GM23338 (cell line): ENCODE measurements at regions not wholly inside any gene's neighbourhood (a gene's known extent, or its start where the extent isn't known, plus 50 kb on each side); places are given as distances from the start of the nearest gene placed in this dataset.

Source experiments
- ATAC-seq: fragments of 200-7000 bp; cut with Tn5 transposase; 3 replicates; pipeline ENCODE4 v1.9.1; 2020
- DNase-seq: peaks from one replicate; pipeline ENCODE4 v3.0.0-alpha.2; 2015; ENCODE audit warnings: low spot score
- H2AFZ ChIP-seq: fragments of 200-600 bp; sonication (generic); 2 replicates; pipeline ENCODE4 v1.8.0; 2016; ENCODE audit warnings: antibody characterized with exemption, mild to moderate bottlenecking, moderate library complexity
- H3F3A ChIP-seq: fragments of 200-600 bp; sonication (generic); replicated peaks from 2 replicates; pipeline ENCODE4 v1.8.0; 2017; ENCODE audit warnings: antibody characterized with exemption, mixed run types, low read depth
- H3K27ac ChIP-seq: fragments of 200-600 bp; sonication (generic); 2 replicates; pipeline ENCODE4 v1.6.1; 2016; ENCODE audit warnings: low read depth
- H3K27me3 ChIP-seq: fragments of 200-600 bp; sonication (generic); 2 replicates; pipeline ENCODE4 v1.8.0; 2016; ENCODE audit warnings: mild to moderate bottlenecking, mixed run types, moderate library complexity; ENCODE audit not compliant: insufficient read depth
- H3K36me3 ChIP-seq: fragments of 200-600 bp; sonication (generic); 2 replicates; pipeline ENCODE4 v1.8.0; 2016; ENCODE audit warnings: mild to moderate bottlenecking; ENCODE audit not compliant: insufficient read depth
- H3K4me1 ChIP-seq: fragments of 200-600 bp; sonication (generic); 2 replicates; pipeline ENCODE4 v1.8.0; 2016; ENCODE audit warnings: mild to moderate bottlenecking, moderate library complexity; ENCODE audit not compliant: insufficient read depth
- H3K4me2 ChIP-seq: fragments of 200-600 bp; sonication (generic); 2 replicates; pipeline ENCODE4 v1.7.1; 2017; ENCODE audit warnings: mixed run types
- H3K4me3 ChIP-seq: fragments of 200-600 bp; sonication (generic); 2 replicates; pipeline ENCODE4 v1.6.1; 2016; ENCODE audit warnings: mixed run types
- H3K79me2 ChIP-seq: fragments of 200-600 bp; sonication (generic); replicated peaks from 2 replicates; pipeline ENCODE4 v1.8.0; 2017; ENCODE audit warnings: mild to moderate bottlenecking; ENCODE audit not compliant: insufficient read depth
- H3K9me2 ChIP-seq: fragments of 200-600 bp; sonication (generic); 2 replicates; pipeline ENCODE4 v1.8.0; 2017; ENCODE audit not compliant: insufficient read depth
- H4K20me1 ChIP-seq: fragments of 200-600 bp; sonication (generic); replicated peaks from 2 replicates; pipeline ENCODE4 v1.8.0; 2017; ENCODE audit warnings: mild to moderate bottlenecking; ENCODE audit not compliant: insufficient read depth
- H3K27ac Mint-ChIP-seq: 2 replicates; pipeline ENCODE4 v1.8.0; 2020; ENCODE audit warnings: inconsistent platforms, mild to moderate bottlenecking, moderate library complexity, mixed read lengths
- H3K27me3 Mint-ChIP-seq: 3 replicates; pipeline ENCODE4 v1.8.0; 2022; ENCODE audit warnings: low read depth, mild to moderate bottlenecking, moderate library complexity, mixed read lengths, inconsistent platforms; ENCODE audit not compliant: insufficient read depth, poor library complexity
- H3K36me3 Mint-ChIP-seq: 3 replicates; pipeline ENCODE4 v1.8.0; 2021; ENCODE audit warnings: low read depth, mild to moderate bottlenecking, inconsistent platforms, moderate library complexity, mixed read lengths
- H3K4me1 Mint-ChIP-seq: 3 replicates; pipeline ENCODE4 v1.8.0; 2020; ENCODE audit warnings: mild to moderate bottlenecking, inconsistent platforms, mixed read lengths
- H3K4me3 Mint-ChIP-seq: 3 replicates; pipeline ENCODE4 v1.8.0; 2021; ENCODE audit warnings: moderate library complexity, mild to moderate bottlenecking, inconsistent platforms, mixed read lengths
- H3K9me3 Mint-ChIP-seq: 3 replicates; pipeline ENCODE4 v1.8.0; 2020; ENCODE audit warnings: moderate library complexity, mild to moderate bottlenecking, inconsistent platforms, mixed read lengths
- CREB1 ChIP-seq: fragments of 250-450 bp; sonication (Bioruptor Pico); IDR thresholded peaks from 2 replicates; pipeline ENCODE4 v1.5.0; 2020; ENCODE audit warnings: low read depth, mild to moderate bottlenecking, moderate library complexity
- EZH2 ChIP-seq: fragments of 200-600 bp; sonication (generic); IDR thresholded peaks from one replicate; pipeline ENCODE4 v1.8.0; 2017; ENCODE audit warnings: antibody characterized with exemption, mild to moderate bottlenecking, low read depth; ENCODE audit not compliant: unreplicated experiment
- EZH2phosphoT487 ChIP-seq: fragments of 200-600 bp; sonication (generic); IDR thresholded peaks from one replicate; pipeline ENCODE4 v1.8.1; 2018; ENCODE audit warnings: antibody characterized with exemption; ENCODE audit not compliant: unreplicated experiment
- JUNB ChIP-seq: IDR thresholded peaks from one replicate; pipeline ENCODE4 v1.6.1; 2016; ENCODE audit warnings: antibody characterized with exemption; ENCODE audit not compliant: unreplicated experiment
- NANOG ChIP-seq: IDR thresholded peaks from 2 replicates; pipeline ENCODE4 v1.6.1; 2016; ENCODE audit warnings: antibody characterized with exemption, borderline replicate concordance
- POLR2AphosphoS5 ChIP-seq: IDR thresholded peaks from 2 replicates; pipeline ENCODE4 v1.6.1; 2016; ENCODE audit warnings: antibody characterized with exemption, low read depth
- ZNF114 ChIP-seq: fragments of 250-450 bp; sonication (Bioruptor Pico); IDR thresholded peaks from 2 replicates; pipeline ENCODE4 v1.5.0; 2020; ENCODE audit warnings: mild to moderate bottlenecking, moderate library complexity
- ZNF331 ChIP-seq: fragments of 250-450 bp; sonication (Bioruptor Pico); IDR thresholded peaks from 2 replicates; pipeline ENCODE4 v1.5.0; 2020; ENCODE audit warnings: low read depth, mild to moderate bottlenecking, moderate library complexity
- TF ChIP-seq, protein P1 (sequence below), 2 experiments: fragments of 200-600 bp in 1 of 2; sonication (generic) in 1 of 2; conservative IDR thresholded peaks; 2 replicates each; pipeline versions ENCODE4 v1.5.1 to v1.6.1; 2016 to 2017; ENCODE audit warnings: antibody characterized with exemption in 2 of 2, low read depth in 2 of 2, mild to moderate bottlenecking in 2 of 2, moderate library complexity in 1 of 2
- TF ChIP-seq, protein P2 (sequence below): fragments of 250-450 bp; sonication (Bioruptor Pico); IDR thresholded peaks from 2 replicates; pipeline ENCODE4 v1.5.0; 2020; ENCODE audit warnings: mild to moderate bottlenecking, moderate library complexity
- TF ChIP-seq, protein P3 (sequence below): IDR thresholded peaks from 2 replicates; pipeline ENCODE4 v1.6.1; 2016; ENCODE audit warnings: antibody characterized with exemption
- TF ChIP-seq, protein P4 (sequence below): IDR thresholded peaks from one replicate; pipeline ENCODE4 v1.6.1; 2018; ENCODE audit warnings: antibody characterized with exemption; ENCODE audit not compliant: unreplicated experiment

DNA sequence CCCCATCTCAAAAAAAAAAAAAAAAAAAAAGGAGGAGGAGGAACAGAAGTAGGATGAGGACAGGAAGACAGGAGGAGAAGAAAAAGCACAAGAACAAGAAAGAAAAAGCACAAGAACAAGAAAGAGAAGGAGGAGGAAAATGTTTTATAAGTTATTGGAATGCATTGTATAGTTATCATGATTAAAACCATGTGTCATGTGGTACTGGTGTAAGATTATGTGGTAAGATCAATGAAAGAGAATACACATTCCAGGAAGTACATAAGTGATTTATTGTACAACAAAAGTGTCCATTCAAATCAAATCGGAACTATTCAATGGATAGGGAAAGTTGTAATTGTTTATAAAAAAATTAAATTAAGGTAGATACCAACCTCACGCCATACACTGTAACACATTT, 167.7 kb downstream of the MZT1 start:
- Histone ChIP-seq H3K79me2 (no peaks in the 10 kb centered on the region), H3K4me2 (no peak overlapping the region), H2AFZ (no peak overlapping the region), H3K9me2 (no peaks in the 10 kb centered on the region), H3K4me3 (no peak overlapping the region), H3K27ac (no peak overlapping the region), H3F3A (no peaks in the 10 kb centered on the region), H3K36me3 (no peaks in the 10 kb centered on the region), H3K27me3 (no peaks in the 10 kb centered on the region), H3K4me1 (no peaks in the 10 kb centered on the region), H4K20me1 (no peaks in the 10 kb centered on the region)
- ATAC-seq, result no peak
- Mint-ChIP-seq H3K4me1 (no peaks in the 10 kb centered on the region), H3K27ac (no peak overlapping the region), H3K36me3 (no peaks in the 10 kb centered on the region), H3K27me3 (no peaks in the 10 kb centered on the region), H3K4me3 (no peak overlapping the region), H3K9me3 (no peaks in the 10 kb centered on the region)
- DNase-seq, result no peak
- TF ChIP-seq, protein P1, sequence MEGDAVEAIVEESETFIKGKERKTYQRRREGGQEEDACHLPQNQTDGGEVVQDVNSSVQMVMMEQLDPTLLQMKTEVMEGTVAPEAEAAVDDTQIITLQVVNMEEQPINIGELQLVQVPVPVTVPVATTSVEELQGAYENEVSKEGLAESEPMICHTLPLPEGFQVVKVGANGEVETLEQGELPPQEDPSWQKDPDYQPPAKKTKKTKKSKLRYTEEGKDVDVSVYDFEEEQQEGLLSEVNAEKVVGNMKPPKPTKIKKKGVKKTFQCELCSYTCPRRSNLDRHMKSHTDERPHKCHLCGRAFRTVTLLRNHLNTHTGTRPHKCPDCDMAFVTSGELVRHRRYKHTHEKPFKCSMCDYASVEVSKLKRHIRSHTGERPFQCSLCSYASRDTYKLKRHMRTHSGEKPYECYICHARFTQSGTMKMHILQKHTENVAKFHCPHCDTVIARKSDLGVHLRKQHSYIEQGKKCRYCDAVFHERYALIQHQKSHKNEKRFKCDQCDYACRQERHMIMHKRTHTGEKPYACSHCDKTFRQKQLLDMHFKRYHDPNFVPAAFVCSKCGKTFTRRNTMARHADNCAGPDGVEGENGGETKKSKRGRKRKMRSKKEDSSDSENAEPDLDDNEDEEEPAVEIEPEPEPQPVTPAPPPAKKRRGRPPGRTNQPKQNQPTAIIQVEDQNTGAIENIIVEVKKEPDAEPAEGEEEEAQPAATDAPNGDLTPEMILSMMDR (conservative IDR thresholded peaks at IDR 0.05; ENCODE audit: low read depth in 2 of 2), result no peak
- TF ChIP-seq CREB1 (no peak), ZNF331 (CRISPR knock-in tag) (no peak), JUNB (no peak), EZH2phosphoT487 (no peak), ZNF114 (no peak), NANOG (no peak), POLR2AphosphoS5 (no peak), EZH2 (no peak)
- TF ChIP-seq, protein P2, sequence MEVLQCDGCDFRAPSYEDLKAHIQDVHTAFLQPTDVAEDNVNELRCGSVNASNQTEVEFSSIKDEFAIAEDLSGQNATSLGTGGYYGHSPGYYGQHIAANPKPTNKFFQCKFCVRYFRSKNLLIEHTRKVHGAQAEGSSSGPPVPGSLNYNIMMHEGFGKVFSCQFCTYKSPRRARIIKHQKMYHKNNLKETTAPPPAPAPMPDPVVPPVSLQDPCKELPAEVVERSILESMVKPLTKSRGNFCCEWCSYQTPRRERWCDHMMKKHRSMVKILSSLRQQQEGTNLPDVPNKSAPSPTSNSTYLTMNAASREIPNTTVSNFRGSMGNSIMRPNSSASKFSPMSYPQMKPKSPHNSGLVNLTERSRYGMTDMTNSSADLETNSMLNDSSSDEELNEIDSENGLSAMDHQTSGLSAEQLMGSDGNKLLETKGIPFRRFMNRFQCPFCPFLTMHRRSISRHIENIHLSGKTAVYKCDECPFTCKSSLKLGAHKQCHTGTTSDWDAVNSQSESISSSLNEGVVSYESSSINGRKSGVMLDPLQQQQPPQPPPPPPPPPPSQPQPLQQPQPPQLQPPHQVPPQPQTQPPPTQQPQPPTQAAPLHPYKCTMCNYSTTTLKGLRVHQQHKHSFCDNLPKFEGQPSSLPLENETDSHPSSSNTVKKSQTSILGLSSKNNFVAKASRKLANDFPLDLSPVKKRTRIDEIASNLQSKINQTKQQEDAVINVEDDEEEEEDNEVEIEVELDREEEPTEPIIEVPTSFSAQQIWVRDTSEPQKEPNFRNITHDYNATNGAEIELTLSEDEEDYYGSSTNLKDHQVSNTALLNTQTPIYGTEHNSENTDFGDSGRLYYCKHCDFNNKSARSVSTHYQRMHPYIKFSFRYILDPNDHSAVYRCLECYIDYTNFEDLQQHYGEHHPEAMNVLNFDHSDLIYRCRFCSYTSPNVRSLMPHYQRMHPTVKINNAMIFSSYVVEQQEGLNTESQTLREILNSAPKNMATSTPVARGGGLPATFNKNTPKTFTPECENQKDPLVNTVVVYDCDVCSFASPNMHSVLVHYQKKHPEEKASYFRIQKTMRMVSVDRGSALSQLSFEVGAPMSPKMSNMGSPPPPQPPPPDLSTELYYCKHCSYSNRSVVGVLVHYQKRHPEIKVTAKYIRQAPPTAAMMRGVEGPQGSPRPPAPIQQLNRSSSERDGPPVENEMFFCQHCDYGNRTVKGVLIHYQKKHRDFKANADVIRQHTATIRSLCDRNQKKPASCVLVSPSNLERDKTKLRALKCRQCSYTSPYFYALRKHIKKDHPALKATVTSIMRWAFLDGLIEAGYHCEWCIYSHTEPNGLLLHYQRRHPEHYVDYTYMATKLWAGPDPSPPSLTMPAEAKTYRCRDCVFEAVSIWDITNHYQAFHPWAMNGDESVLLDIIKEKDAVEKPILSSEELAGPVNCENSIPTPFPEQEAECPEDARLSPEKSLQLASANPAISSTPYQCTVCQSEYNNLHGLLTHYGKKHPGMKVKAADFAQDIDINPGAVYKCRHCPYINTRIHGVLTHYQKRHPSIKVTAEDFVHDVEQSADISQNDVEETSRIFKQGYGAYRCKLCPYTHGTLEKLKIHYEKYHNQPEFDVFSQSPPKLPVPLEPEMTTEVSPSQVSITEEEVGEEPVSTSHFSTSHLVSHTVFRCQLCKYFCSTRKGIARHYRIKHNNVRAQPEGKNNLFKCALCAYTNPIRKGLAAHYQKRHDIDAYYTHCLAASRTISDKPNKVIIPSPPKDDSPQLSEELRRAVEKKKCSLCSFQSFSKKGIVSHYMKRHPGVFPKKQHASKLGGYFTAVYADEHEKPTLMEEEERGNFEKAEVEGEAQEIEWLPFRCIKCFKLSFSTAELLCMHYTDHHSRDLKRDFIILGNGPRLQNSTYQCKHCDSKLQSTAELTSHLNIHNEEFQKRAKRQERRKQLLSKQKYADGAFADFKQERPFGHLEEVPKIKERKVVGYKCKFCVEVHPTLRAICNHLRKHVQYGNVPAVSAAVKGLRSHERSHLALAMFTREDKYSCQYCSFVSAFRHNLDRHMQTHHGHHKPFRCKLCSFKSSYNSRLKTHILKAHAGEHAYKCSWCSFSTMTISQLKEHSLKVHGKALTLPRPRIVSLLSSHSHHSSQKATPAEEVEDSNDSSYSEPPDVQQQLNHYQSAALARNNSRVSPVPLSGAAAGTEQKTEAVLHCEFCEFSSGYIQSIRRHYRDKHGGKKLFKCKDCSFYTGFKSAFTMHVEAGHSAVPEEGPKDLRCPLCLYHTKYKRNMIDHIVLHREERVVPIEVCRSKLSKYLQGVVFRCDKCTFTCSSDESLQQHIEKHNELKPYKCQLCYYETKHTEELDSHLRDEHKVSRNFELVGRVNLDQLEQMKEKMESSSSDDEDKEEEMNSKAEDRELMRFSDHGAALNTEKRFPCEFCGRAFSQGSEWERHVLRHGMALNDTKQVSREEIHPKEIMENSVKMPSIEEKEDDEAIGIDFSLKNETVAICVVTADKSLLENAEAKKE, result no peak
- TF ChIP-seq, protein P3, sequence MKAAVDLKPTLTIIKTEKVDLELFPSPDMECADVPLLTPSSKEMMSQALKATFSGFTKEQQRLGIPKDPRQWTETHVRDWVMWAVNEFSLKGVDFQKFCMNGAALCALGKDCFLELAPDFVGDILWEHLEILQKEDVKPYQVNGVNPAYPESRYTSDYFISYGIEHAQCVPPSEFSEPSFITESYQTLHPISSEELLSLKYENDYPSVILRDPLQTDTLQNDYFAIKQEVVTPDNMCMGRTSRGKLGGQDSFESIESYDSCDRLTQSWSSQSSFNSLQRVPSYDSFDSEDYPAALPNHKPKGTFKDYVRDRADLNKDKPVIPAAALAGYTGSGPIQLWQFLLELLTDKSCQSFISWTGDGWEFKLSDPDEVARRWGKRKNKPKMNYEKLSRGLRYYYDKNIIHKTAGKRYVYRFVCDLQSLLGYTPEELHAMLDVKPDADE, result no peak
- TF ChIP-seq, protein P4, sequence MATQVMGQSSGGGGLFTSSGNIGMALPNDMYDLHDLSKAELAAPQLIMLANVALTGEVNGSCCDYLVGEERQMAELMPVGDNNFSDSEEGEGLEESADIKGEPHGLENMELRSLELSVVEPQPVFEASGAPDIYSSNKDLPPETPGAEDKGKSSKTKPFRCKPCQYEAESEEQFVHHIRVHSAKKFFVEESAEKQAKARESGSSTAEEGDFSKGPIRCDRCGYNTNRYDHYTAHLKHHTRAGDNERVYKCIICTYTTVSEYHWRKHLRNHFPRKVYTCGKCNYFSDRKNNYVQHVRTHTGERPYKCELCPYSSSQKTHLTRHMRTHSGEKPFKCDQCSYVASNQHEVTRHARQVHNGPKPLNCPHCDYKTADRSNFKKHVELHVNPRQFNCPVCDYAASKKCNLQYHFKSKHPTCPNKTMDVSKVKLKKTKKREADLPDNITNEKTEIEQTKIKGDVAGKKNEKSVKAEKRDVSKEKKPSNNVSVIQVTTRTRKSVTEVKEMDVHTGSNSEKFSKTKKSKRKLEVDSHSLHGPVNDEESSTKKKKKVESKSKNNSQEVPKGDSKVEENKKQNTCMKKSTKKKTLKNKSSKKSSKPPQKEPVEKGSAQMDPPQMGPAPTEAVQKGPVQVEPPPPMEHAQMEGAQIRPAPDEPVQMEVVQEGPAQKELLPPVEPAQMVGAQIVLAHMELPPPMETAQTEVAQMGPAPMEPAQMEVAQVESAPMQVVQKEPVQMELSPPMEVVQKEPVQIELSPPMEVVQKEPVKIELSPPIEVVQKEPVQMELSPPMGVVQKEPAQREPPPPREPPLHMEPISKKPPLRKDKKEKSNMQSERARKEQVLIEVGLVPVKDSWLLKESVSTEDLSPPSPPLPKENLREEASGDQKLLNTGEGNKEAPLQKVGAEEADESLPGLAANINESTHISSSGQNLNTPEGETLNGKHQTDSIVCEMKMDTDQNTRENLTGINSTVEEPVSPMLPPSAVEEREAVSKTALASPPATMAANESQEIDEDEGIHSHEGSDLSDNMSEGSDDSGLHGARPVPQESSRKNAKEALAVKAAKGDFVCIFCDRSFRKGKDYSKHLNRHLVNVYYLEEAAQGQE, result no peak
